HG03175 (cell line): ENCODE measurements at regions not wholly inside any gene's neighbourhood (a gene's known extent, or its start where the extent isn't known, plus 50 kb on each side); places are given as distances from the start of the nearest gene placed in this dataset.
"Not testable (repeated sequence)": the region's sequence is repeated elsewhere in the genome, so short reads cannot be mapped to it uniquely, and the experiment has no call there.

Experiments
- ATAC-seq: cut with Tn5 transposase; IDR thresholded peaks from one replicate; pipeline ENCODE4 v1.9.1; 2021; ENCODE audit warnings: mild to moderate bottlenecking, moderate library complexity; ENCODE audit not compliant: unreplicated experiment

DNA sequence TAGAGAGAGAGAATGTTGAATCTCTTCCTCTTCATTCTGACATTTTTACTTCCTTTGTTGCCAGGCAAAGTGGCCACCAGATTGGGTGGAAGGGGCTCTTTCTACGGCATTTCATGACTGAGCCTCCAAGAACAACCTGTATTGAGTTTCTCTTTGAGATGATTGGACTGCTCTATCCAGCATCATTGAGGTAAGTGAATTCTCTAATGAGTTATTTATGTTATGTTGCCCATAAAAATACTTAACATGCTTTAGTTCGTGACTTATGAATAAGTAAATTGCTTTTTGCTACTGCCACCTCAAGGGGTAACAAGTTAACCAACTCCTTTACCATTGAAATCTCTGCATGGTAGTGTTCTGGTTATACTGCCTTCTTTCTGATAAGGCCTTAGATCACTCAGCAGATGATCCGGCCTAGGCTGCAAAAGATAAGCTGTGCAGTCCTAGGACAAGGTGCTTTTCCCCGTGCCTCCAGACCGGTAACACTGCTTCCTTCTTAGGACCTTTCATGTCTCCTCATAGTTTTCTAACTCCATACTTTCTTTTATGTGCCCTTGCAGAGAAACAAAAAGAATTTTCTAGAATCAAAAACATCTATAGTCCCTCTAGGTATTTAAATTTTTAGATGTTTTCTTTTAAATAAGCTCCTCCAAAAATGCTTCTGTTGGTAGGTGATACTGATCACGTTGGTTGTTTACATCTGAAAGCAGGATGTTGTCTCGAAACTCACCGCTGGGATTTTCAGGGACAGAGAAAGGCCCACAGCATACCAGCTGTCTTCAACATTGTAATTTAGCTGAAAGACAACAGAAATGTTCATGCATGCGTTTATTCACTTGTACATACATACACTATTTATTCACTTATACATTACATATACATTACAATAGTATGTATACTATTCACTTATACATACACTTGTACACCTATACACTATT, 157.1 kb upstream of the RBPJ start:
- ATAC-seq, result no peak

DNA sequence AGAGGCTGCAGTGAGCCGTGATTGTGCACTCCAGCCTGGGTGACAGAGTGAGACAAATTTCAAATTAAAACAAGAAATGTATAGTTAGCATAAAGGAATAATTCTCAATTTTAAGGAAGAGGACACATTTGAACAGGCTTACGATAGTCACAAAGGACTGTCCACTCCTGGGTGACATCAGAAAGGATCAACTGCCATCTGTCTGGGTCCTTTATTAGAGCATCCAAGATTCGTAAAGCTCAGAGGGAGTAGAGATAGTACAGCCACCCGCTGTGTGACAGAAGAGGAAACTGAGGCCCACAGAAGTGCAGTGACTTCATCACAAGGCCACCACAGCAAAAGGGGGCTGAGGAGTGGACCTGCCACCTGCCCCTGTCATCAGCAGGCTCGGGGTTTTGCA, 149.3 kb upstream of the RBPJ start:
- no peak for ATAC-seq

DNA sequence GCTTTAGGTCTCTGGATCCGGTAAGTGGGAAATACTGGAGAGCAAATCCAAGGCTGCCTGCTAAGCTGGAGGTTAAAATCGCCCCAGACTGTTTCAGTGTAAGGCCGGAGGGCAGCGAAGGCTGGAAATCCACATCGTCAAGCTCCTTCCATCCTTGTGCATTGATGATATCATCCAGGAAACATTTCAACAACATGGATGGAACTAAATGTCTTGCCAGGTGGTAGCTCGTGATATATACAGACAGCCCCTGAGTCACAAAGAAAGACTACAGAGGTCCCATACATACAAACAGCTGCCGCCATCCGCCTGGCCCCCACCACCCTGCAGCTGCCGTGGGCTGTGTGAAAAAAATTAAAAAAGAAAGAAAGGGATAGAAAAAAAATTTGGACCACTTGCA, 148.9 kb upstream of the RBPJ start:
- ATAC-seq, result no peak

DNA sequence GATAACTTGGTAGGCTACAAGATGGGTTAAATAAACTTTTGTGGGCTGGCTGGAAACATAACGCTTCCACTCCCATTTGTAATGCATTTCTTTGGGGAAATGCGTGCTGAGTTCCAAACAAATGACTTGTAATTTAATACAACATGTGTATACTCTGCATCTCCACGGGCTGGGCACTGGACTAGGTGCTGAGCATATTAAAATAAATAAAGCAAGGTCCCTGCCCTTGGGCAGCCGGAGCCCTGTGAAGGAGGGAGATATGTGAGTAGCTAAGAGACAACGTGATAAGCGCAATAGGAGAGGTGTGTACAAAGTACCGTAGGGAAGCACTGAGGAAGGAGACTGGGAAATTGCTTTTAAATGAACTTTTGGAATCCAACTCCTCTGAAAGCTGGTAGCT, 147.2 kb upstream of the RBPJ start:
- no peak for ATAC-seq

DNA sequence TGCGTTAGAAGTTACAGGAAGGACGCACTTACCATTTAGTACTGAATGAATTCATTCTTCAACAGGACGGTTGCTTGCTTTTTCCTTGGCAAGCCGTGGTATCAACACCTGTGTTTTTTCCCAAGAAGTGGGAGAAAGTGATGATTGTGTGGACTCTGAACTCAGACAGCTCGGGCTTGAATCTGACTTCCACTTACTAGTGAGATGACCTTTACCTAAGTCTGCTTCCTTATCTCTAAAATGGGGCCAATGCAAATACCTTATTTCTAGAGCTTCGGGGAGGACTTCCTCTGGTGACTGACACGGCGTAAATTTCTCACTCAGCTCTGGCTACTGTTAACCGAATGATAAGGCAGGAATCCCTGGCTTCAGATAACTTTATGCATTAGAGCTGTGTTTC, 146.8 kb upstream of the RBPJ start:
- no peak for ATAC-seq

DNA sequence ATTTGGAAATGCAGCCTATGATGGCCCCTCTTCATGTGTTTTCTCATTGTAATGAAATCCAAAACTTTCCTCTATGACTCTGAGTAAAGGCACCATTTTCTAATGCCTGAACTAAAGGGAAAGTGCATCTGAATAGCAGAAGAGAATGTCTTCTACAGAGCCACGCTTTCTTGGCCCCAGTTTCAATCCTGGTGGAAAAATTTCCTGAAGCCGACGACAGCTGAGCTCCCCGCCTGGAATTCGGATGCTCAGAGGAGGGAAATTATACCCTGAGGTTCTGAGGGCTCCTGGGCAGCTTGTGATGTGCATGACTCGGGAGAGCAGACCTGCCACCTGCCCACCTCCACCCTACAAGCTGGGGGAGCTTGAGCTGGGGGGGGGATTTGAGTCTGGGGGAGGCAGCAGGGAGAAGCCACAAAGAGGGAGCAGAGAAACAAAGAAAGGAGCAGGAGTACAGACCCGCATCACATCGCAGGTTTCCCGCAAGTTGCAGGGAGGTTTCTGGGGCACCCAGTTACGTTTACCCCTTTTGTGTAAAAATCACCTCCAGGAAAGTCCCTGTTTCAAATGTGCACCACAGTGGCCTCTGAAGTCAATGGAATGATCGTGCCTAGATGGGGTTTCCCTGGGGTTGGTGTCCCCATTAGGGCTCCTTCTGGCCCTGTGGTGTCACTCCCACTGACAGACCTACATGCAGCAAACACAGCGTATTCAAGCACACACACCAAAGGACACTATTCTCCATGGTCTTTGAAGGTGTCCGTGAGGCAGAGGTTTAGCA, 145.6 kb upstream of the RBPJ start:
- no peak for ATAC-seq

DNA sequence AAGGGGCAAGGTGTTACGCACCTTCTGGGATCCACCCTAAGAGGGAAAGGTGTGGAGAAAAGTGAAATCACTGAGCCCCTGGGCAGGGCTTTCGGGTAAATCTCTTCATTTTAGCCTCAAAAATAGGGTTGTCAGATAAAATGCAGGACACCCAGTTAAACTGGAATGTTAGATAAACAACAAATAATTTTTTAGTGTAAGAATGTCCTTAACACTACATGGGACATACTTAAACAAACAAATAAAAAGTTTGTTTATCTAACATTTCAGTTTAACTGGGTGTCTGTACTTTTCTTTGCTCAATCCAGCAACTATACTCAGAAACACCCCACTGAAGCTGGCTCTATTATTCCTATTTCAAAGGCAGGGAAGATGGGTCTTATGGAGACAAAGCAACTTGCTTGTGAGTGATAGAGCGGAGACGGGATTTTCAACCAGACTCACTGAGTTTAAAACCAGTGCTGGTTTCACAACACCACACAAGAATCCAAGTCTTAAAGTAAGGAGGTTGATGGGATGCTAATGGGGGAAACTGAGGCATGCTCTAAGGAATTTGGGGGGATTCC, 144.8 kb upstream of the RBPJ start:
- ATAC-seq, result no peak

DNA sequence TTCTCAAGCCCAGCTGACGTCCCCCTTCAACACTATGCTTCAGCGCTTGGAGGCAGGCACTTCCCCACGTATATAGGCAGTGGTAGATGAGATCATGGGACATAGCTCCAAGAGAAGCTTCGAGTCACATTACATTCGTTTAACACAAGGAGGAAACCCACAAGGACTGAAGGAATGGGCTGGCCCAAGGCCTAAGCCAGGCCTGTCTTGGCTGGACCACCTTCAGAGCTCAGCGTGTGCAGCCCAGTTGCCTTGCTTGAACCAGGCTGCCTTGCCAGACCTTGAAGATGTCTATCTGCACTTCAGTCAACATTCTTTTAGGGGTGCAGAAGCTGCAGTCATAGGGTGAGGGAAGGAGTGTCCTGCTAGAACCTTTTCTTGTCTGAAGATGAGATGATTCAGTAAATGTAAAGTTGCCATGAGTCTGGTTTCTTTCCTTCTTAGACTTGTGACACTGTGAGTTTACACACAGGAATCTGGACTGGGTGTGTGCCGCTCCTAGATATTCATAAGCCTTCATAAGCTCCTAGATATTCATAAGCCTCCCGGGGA, 144.1 kb upstream of the RBPJ start:
- no peak for ATAC-seq

DNA sequence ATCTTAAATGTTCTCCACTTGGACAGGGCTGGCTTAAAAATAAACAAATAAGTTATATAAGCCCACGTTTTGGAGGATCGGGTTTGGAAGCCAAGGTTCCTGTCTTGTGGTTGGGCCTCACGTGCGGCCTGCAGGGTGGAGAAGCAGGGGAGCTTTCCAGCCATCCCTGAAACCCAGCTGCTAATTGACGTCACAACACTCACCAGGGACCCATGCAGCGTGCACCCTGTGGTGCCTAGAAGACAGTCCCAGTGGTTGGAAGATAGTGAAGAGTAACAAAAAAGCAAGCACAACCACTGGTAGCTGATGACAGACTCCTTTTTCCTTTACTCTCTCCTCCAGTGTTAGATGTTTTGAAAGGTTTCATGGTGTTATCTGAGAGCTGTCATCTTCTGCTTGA, 142.0 kb upstream of the RBPJ start:
- ATAC-seq, result no peak

DNA sequence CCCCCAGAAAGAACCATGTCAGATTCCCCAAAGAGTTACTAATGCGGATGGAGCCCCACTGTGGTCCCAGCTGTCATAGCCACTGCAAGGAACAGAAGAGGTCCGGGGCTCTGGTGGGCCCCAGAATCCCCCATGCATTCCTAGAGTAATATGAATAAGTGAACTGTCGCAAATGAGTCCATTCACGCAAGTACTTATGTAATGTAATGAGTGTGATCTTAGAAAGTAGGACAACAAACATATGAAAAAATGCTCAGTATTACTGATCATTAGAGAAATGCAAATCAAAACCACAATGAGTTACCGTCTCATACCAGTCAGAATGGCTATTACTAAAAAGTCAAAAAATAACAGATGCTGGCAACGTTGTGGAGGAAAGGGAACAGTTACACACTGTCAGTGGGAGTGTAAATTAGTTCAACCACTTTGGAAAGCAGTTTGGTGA, 141.5 kb upstream of the RBPJ start:
- peak; percentile 81 for ATAC-seq

DNA sequence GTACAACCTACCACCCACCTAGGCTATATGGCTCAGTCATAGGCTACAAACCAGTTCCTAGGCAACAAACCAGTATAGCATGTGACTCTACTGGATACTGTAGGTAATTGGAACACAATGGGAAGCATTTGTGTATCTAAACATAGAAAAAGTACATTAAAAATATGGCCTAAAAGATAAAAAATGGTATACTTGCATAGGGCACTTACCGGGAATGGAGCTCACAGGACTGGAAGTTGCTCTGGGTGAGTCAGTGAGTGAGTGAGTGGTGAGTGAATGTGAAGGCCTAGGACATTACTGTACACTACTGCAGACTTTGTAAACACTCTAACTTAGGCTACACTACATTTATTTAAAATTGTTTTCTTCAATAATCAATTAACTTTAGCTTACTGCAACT, 139.2 kb upstream of the RBPJ start:
- ATAC-seq, result no peak

DNA sequence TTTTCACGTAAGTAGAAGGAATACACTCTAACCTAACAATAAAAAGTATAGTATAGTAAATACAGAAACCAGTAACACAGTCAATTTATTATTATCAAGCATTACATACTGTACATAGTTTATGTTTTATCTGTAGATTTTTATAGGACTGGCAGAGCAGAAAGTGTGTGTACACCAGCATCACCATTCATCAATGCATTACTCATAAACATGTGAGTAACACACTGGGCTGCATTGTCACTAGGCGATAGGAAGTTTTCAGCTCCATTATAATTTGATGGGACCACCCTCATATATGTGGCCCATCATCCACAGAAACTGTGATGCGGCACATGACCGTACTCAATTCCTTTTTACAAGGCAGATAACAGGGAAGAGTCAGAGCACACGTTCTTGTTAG, 137.8 kb upstream of the RBPJ start:
- ATAC-seq, result no peak

DNA sequence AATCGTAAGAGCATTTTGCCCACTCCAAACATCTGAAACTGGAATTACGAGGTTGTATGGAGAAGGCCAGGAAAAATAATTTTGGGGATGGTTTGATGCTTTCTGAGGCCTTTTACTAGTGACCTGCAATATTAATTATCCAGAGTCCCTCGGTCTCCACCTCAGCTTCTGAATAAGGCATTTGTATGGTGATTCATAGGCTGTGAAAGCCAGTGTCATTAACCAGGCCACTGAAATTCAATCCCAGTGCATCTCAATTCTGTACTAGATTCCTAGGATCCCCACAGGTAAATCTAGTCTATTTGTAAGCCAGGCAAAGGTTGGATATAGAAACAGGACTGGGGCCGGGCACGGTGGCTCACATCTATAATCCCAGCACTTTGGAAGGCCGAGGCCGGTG, 135.4 kb upstream of the RBPJ start:
- ATAC-seq, result no peak

DNA sequence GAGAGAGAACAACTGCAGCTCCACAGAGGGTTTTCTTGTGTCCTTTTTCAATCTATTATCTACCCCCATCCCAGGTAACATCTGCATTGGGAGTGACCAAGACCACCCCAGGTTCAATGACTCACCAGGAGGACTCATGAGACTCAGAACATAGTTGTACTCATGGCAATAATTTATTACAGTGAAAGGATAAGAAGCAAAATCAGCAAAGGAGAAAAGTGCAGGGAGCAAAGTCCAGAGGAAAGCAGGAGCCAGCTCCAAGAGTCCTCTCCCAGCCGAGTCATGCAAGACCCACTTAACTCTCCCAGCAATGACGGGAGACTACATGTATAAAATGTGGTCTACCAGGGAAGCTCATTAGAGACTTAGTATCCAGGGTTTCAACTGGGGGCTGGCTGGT, 129.5 kb upstream of the RBPJ start:
- no peak for ATAC-seq

DNA sequence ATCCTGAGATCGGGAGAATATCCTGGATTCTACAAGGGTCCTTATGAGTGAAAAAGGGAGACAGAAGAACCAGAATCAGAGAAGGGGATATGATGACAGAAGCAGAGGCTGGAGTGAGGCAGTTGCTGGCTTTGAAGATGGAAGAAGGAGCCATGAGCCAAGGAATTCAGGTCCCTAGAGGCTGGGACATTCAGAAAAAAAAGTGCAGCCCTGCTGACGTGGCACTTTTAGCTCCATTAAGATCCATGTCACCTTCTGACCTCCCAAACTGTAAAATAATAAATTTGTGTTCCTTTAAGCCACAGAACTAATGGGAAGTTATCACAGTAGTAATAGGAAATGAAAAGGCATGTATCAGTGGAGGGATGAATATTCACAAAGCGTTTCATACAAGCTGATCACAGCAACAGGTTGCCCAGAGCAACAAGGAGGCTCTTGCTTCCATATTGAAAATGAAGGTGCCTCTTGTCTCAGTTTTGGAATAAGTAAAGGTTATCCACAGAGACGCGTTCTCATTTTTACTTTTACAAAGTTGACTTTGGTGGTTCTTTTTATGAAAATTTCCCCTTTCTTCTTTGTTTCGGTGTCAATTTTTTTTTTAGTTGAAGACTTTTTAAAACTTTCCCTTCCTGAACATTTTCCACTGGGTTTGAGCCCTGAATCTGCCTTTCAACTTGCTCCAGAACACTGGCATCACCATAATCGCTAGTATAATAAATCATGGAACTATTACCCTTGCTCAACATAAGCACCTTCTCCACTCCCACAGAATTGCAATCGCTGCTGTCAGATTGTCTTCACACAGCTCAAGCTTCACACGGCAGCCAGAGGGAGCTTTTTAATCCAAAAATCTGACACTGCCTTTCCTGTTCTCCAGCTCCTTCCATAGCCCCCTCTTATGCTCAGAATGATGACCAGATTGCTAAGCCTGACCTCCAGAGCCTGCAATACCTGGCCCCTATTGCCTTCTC, 127.6 kb upstream of the RBPJ start:
- ATAC-seq, result peak; percentile 31

DNA sequence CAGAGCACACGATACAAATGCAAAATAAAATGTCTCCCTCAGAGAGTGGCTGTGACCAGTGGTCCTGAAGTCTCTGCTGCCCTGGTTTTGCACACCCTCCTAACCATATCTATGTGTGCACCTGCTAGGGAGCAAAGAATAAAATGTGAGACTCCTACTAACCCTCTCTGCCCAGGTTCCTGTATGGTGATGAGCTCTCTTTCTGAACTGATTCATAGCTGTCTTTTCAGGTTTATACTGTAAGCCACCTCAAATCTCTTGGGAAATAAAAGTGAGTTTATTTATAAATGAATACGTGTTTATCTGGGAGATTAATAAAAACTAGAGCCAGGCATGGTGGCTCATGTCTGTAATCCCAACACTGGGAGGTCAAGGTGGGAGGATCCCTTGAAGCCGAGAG, 126.0 kb upstream of the RBPJ start:
- ATAC-seq, result peak; percentile 43

DNA sequence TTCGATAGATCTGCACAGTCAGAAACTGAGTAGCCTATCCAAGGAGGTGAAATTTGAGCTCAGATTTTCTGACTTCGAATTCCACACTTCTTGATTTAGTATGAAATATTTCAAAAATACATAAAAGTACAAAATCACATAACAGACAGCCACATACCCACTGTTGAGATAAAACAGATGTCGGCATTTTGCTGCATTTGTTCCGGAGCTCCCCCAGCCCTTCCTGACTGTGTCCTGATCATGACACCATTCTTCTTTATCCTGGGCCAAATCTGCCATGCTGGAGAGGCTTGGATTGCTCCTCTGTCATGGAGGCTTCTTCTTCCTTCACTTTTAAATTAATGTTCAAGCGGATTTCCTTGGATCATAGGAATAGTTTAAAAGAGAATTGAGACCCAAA, 124.2 kb upstream of the RBPJ start:
- ATAC-seq, result no peak

DNA sequence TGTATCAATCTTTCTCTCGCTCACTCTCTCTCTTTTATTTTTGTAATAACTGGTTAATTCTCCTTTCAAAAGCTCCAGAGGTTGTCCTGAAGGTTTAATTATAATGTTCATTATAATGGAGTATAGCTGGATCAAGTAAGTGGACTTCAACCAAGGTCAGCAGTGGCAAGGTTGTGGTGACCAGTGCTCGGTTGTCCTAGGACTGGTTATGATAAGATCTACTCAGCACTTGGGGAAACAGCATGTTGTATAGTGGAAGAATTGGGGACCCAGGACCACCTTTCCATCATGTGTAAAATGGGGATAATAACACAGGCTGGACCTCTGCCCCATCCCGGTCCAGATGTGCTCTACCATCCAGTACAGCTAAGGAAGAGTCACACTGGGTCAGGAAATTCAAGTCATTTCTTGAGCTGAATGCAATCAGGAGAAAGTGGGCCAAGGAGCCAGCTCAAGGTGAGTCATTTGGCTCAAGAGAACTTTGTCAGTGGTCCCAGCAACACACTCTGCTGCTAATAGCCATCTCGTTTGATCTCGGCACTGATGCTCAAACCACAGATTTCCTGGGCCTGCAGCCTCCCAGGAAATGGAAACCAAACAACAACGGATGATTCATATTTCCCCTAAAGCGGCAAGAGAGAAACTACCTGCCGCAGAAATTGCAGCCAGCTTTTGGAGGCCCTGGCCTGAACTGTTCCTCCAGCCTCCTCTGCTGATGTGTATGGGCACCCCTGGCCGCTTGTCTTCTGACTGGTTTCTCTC, 123.6 kb upstream of the RBPJ start:
- peak; percentile 82 for ATAC-seq

DNA sequence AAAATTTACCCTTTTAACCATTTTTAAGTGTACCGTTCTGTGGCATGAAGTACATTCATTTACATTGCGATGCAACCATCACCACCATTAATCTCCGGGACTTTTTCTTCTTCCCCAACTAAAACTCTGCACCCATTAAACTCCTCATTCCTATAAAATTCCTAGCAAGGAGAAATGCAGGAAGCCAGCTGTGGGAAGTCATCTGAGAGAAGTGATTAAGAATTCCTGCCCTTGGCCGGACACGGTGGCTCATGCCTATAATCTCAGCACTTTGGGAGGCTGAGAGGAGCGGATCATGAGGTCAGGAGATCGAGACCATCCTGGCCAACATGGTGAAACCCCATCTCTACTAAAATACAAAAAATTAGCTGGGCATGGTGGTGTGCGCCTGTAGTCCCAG, 121.9 kb upstream of the RBPJ start:
- not testable (repeated sequence) for ATAC-seq

DNA sequence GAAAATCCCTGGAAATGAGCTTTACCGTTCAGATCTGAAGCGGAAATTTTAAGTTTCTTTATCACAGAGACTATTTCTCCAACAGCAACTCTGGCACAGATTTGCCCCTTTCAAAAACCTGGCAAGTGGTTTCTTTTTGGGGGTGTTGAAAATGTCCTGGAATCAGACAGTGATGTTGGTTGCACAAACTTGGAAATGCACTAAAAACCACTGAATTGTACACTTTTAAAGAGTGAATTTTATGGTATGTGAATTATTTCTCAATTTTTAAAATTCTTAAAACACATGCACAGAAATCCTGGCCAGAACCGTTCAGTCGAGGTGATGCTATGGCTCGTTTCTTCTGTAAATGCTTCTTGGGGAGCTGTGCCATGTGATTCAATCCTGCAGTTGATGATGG, 121.2 kb upstream of the RBPJ start:
- no peak for ATAC-seq
